LNCaP clone FGC (cell line): ENCODE measurements at regions not wholly inside any gene's neighbourhood (a gene's known extent, or its start where the extent isn't known, plus 50 kb on each side); places are given as distances from the start of the nearest gene placed in this dataset.

ENCODE experiments used
- DNase-seq: peaks from one replicate; pipeline ENCODE4 v3.0.0-alpha.2; 2011; ENCODE audit warnings: low read depth
- H3K4me3 ChIP-seq: 2 replicates; pipeline ENCODE4 v1.5.1; 2011; ENCODE audit warnings: mild to moderate bottlenecking, low read depth, low read length, control low read depth
- CTCF ChIP-seq: IDR thresholded peaks from 2 replicates; pipeline ENCODE4 v1.5.1; 2012; ENCODE audit warnings: mild to moderate bottlenecking; ENCODE audit not compliant: control insufficient read depth, insufficient read depth; ENCODE audit errors: extremely low read depth

GRCh38 chr3:16721494-16721893, 116.3 kb upstream of the DAZL start:
- no peak for TF ChIP-seq CTCF
- H3K4me3 ChIP-seq, result no peak overlapping the region
- no peak for DNase-seq

- peak; percentile 23; the same call in 1 of the 2 replicates for TF ChIP-seq CTCF
- no peak overlapping the region for H3K4me3 ChIP-seq
- DNase-seq, result no peak
Measured at GRCh38 chr3:16723978-16724377, 118.8 kb upstream of the DAZL start.

- H3K4me3 ChIP-seq, result no peak overlapping the region
- no peak for DNase-seq
- no peak for TF ChIP-seq CTCF
Measured at GRCh38 chr3:16724487-16724886, 119.3 kb upstream of the DAZL start.

GRCh38 chr3:16725972-16726371, 120.7 kb upstream of the DAZL start:
- no peak for DNase-seq
- H3K4me3 ChIP-seq, result no peak overlapping the region
- TF ChIP-seq CTCF, result no peak

GRCh38 chr3:16728770-16729745, 123.8 kb upstream of the DAZL start:
- DNase-seq, result no peak

GRCh38 chr3:16738451-16738850, 133.2 kb upstream of the DAZL start:
- no peak for TF ChIP-seq CTCF
- H3K4me3 ChIP-seq, result no peak overlapping the region
- DNase-seq, result no peak

More at GRCh38 chr3:16728770-16729745, 123.8 kb upstream of the DAZL start:
- no peak overlapping the region for H3K4me3 ChIP-seq
- TF ChIP-seq CTCF, result no peak
